Mammary epithelial cell (primary cell): ENCODE measurements at regions not wholly inside any gene's neighbourhood (a gene's known extent, or its start where the extent isn't known, plus 50 kb on each side); places are given as distances from the start of the nearest gene placed in this dataset.

Source experiments
- EZH2 ChIP-seq: IDR thresholded peaks from 2 replicates; pipeline ENCODE4 v1.6.1; 2012; ENCODE audit warnings: low read length, inconsistent platforms, borderline replicate concordance
- TF ChIP-seq, protein P1 (sequence below), 2 donors: IDR thresholded peaks in 1 of 2; conservative IDR thresholded peaks in 1 of 2; 2 replicates each; pipeline ENCODE4 v1.5.1; 2011 to 2012; ENCODE audit warnings: inconsistent platforms in 2 of 2, low read length in 2 of 2, mild to moderate bottlenecking in 2 of 2, control low read depth in 1 of 2, low read depth in 1 of 2; ENCODE audit not compliant: insufficient read depth in 1 of 2; ENCODE audit errors: extremely low read depth in 1 of 2

DNA sequence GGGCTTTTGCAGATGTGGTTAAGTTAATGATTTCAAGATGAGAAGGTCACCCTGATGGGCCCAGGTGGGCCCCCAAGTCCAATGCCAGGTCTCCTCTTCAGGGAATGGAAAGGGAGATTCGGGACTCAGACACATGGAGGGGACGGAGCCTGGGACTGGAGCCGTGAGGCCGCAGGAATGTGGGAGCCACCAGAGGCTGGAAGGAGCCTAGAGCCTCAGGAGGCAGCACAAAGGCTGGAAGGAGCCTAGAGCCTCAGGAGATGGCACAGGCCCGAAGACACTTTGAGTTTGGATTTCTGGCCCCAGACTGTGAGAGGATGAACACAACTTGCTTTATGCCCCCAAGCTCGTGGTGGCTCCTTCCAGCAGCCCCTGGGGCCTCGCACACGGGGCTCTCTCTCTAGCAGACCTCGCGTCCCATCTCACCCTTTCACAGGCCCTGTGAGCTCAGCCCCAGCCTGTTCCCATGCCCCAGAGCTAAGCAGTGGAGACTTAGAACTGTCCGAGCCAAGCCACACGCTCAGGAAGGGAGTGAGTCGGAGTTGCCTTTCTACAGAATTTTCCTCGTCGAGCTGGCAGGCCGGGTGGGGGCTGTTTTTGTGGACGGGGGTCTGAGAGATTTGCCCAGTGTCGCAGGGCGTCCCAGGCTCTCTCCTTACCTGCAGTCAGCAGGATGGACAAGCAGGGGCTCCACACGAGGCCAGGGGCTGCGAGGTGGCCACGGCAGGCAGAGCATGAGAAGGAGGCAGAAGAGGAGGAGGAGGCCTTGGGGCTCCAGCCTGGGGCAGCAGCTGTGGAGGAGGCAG is 937.6 kb downstream of the BRD1 start:
- TF ChIP-seq, protein P1, sequence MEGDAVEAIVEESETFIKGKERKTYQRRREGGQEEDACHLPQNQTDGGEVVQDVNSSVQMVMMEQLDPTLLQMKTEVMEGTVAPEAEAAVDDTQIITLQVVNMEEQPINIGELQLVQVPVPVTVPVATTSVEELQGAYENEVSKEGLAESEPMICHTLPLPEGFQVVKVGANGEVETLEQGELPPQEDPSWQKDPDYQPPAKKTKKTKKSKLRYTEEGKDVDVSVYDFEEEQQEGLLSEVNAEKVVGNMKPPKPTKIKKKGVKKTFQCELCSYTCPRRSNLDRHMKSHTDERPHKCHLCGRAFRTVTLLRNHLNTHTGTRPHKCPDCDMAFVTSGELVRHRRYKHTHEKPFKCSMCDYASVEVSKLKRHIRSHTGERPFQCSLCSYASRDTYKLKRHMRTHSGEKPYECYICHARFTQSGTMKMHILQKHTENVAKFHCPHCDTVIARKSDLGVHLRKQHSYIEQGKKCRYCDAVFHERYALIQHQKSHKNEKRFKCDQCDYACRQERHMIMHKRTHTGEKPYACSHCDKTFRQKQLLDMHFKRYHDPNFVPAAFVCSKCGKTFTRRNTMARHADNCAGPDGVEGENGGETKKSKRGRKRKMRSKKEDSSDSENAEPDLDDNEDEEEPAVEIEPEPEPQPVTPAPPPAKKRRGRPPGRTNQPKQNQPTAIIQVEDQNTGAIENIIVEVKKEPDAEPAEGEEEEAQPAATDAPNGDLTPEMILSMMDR (conservative IDR thresholded peaks at IDR 0.05 in 1 of 2, IDR thresholded peaks at IDR 0.05 in 1 of 2; ENCODE audit: extremely low read depth in 1 of 2, insufficient read depth in 1 of 2, low read depth in 1 of 2, low read length in 2 of 2), result no peak
- TF ChIP-seq EZH2, result no peak
